GM18498 (cell line): ENCODE measurements at regions not wholly inside any gene's neighbourhood (a gene's known extent, or its start where the extent isn't known, plus 50 kb on each side); places are given as distances from the start of the nearest gene placed in this dataset.
"Not testable (repeated sequence)": the region's sequence is repeated elsewhere in the genome, so short reads cannot be mapped to it uniquely, and the experiment has no call there.

Experiments
- ATAC-seq: cut with Tn5 transposase; IDR thresholded peaks from one replicate; pipeline ENCODE4 v1.9.1; 2021; ENCODE audit warnings: mild to moderate bottlenecking, moderate library complexity; ENCODE audit not compliant: unreplicated experiment

GRCh38 chr9:104195142-104195541 lies 101.0 kb downstream of the SMC2 start:
- not testable (repeated sequence) for ATAC-seq

GRCh38 chr9:104200456-104200994 lies 106.4 kb downstream of the SMC2 start:
- ATAC-seq, result no peak

GRCh38 chr9:104206766-104207165 lies 112.7 kb downstream of the SMC2 start:
- ATAC-seq, result no peak

GRCh38 chr9:104209387-104209786 lies 115.3 kb downstream of the SMC2 start:
- ATAC-seq, result no peak

GRCh38 chr9:104227108-104227507 lies 133.0 kb downstream of the SMC2 start:
- no peak for ATAC-seq

- ATAC-seq, result no peak
Observed at GRCh38 chr9:104232781-104233341, 138.8 kb downstream of the SMC2 start.

GRCh38 chr9:104233366-104233765 lies 139.3 kb downstream of the SMC2 start:
- no peak for ATAC-seq

- not testable (repeated sequence) for ATAC-seq
Observed at GRCh38 chr9:104234632-104235337, 140.7 kb downstream of the SMC2 start.

GRCh38 chr9:104235347-104236120 lies 141.4 kb downstream of the SMC2 start:
- ATAC-seq, result not testable (repeated sequence)

- no peak for ATAC-seq
Observed at GRCh38 chr9:104238668-104239067, 144.6 kb downstream of the SMC2 start.

GRCh38 chr9:104240890-104241289 lies 146.8 kb downstream of the SMC2 start:
- ATAC-seq, result peak; percentile 48

- no peak for ATAC-seq
Observed at GRCh38 chr9:104245925-104246324, 151.8 kb downstream of the SMC2 start.

- ATAC-seq, result no peak
Observed at GRCh38 chr9:104247899-104248460, 153.9 kb downstream of the SMC2 start.

- no peak for ATAC-seq
Observed at GRCh38 chr9:104256031-104256695, 162.1 kb downstream of the SMC2 start.

GRCh38 chr9:104256696-104257062 lies 162.6 kb downstream of the SMC2 start:
- no peak for ATAC-seq

GRCh38 chr9:104258296-104259011 lies 164.3 kb downstream of the SMC2 start:
- no peak for ATAC-seq

- no peak for ATAC-seq
Observed at GRCh38 chr9:104260004-104260403, 165.9 kb downstream of the SMC2 start.

GRCh38 chr9:104263942-104264341 lies 169.8 kb downstream of the SMC2 start:
- no peak for ATAC-seq

- no peak for ATAC-seq
Observed at GRCh38 chr9:104264431-104264830, 170.3 kb downstream of the SMC2 start.

GRCh38 chr9:104269374-104269773 lies 175.3 kb downstream of the SMC2 start:
- no peak for ATAC-seq
